ENCODE measurements at regions not wholly inside any gene's neighbourhood (a gene's known extent, or its start where the extent isn't known, plus 50 kb on each side); places are given as distances from the start of the nearest gene placed in this dataset.

DNA sequence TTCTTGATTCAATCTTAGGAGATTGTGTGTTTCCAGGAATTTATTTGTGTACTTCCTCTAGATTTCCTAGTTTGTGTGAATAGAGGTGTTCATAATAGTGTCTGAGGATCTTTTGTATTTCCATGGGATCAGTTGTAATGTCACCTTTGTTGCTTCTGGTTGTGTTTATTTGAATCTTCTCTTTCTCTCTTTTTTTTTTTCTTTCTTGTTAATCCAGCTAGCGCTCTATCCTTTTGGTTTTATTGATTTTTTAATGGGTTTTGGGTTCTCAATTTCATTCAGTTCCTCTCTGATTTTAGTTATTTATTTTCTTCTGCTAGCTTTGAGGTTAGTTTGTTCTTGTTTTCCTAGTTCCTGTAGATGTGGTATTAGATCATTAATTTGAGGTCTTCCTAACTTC, 242.5 kb downstream of the SEC23A start:
- TF ChIP-seq ETV6 (CRISPR knock-in tag; IDR thresholded peaks at IDR 0.05) (no peak), NFYB (CRISPR knock-in tag; conservative IDR thresholded peaks at IDR 0.05; ENCODE audit: low read depth) (no peak), CREM (CRISPR knock-in tag; IDR thresholded peaks at IDR 0.05) (no peak), CBFB (CRISPR knock-in tag; IDR thresholded peaks at IDR 0.05; ENCODE audit: low read depth) (no peak)
- TF ChIP-seq, protein P1, sequence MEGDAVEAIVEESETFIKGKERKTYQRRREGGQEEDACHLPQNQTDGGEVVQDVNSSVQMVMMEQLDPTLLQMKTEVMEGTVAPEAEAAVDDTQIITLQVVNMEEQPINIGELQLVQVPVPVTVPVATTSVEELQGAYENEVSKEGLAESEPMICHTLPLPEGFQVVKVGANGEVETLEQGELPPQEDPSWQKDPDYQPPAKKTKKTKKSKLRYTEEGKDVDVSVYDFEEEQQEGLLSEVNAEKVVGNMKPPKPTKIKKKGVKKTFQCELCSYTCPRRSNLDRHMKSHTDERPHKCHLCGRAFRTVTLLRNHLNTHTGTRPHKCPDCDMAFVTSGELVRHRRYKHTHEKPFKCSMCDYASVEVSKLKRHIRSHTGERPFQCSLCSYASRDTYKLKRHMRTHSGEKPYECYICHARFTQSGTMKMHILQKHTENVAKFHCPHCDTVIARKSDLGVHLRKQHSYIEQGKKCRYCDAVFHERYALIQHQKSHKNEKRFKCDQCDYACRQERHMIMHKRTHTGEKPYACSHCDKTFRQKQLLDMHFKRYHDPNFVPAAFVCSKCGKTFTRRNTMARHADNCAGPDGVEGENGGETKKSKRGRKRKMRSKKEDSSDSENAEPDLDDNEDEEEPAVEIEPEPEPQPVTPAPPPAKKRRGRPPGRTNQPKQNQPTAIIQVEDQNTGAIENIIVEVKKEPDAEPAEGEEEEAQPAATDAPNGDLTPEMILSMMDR (IDR thresholded peaks at IDR 0.05) = no peak

Measured in WTC11 (cell line).